Spleen (tissue), 3 donors: ENCODE measurements at regions not wholly inside any gene's neighbourhood (a gene's known extent, or its start where the extent isn't known, plus 50 kb on each side); places are given as distances from the start of the nearest gene placed in this dataset.

ENCODE experiments used
- POLR2A ChIP-seq, 3 donors: fragments of 450-650 bp; IDR thresholded peaks; one replicate each; pipeline ENCODE4 v1.5.1; 2017; ENCODE audit warnings: antibody characterized with exemption in 3 of 3, mild to moderate bottlenecking in 1 of 3
- POLR2AphosphoS5 ChIP-seq, 3 donors: sonication (generic); formaldehyde crosslinking; IDR thresholded peaks; one replicate each; pipeline ENCODE4 v1.5.1; 2017; ENCODE audit warnings: antibody characterized with exemption in 3 of 3

DNA sequence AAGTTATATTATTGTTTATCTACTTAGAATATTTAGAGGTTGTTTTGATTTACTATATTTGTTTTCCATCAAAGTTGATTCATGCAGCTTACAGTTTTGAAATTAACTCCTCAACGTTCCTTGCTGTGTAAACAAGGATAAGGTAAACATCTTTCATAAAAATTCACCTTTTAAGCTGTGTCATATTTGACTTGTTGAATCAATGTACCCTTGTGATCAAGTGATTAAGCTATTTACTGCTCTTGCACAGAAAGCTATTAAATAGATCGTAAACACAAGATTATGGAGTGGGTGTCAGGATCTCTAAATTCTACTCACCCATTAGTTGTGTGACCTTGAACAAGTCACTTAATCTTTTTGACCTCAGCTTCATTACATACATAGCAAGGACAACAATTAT is 2054.0 kb upstream of the NUDT12 start:
- TF ChIP-seq POLR2AphosphoS5 (IDR thresholded peaks at IDR 0.05): no peak
- TF ChIP-seq POLR2A (IDR thresholded peaks at IDR 0.05): no peak
